ENCODE measurements at regions not wholly inside any gene's neighbourhood (a gene's known extent, or its start where the extent isn't known, plus 50 kb on each side); places are given as distances from the start of the nearest gene placed in this dataset.
A peak's percentile ranks its signal among the peaks of the same experiment; 100 is the strongest.

DNA sequence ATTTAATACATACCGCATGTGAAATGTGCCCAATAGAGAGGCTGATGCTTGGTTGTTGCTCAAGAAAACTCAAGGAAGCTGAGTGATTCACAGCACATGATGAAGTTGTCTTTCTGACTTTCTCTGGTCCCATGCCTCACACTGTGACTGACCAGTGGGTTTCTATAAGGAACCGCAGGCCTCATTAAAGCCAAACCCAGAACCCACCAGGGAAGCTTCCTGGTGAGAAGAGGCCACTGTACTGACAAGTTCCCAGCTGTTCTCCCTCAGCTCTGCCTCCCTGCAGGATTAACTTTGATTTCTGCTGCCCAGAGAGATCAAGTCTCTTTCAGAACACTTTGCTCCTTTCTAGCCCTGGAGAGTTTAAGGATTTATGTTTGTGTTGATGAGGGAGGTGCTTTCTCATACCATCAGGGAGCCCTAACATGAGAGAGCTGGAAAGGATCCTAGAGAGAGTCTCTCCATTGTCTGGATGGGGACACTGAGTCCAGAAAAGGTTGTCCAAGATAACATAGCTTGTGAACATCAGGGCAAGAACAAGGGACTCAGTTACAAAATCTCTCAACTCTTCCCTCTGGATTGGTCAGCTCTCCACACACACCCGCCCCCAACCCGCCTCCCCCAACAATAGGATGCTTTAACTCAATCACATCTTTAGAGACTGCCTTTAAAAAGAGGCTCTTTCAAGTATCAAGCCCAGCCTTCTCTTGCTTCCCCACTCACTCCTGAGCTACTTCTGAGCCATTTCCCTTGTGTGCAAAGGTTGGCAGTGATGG, 303.2 kb upstream of the TLE3 start:
- TF ChIP-seq NFIC (IDR thresholded peaks at IDR 0.05) (no peak), CEBPB (IDR thresholded peaks at IDR 0.05) (no peak), YY1 (IDR thresholded peaks at IDR 0.05; ENCODE audit: low read depth) (no peak), EGR1 (IDR thresholded peaks at IDR 0.05) (no peak), TAF1 (IDR thresholded peaks at IDR 0.05; ENCODE audit: low read depth) (no peak), FOXM1 (IDR thresholded peaks at IDR 0.05; ENCODE audit: borderline replicate concordance, low read depth) (no peak), EP300 (IDR thresholded peaks at IDR 0.05; ENCODE audit: borderline replicate concordance) (no peak), RAD21 (IDR thresholded peaks at IDR 0.05; ENCODE audit: low read depth) (no peak), CREB1 (IDR thresholded peaks at IDR 0.05; ENCODE audit: low read depth) (no peak), TCF12 (IDR thresholded peaks at IDR 0.05; ENCODE audit: low read depth) (no peak)
- TF ChIP-seq, protein P1, sequence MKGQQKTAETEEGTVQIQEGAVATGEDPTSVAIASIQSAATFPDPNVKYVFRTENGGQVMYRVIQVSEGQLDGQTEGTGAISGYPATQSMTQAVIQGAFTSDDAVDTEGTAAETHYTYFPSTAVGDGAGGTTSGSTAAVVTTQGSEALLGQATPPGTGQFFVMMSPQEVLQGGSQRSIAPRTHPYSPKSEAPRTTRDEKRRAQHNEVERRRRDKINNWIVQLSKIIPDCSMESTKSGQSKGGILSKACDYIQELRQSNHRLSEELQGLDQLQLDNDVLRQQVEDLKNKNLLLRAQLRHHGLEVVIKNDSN (IDR thresholded peaks at IDR 0.05), result no peak
- TF ChIP-seq, protein P2, sequence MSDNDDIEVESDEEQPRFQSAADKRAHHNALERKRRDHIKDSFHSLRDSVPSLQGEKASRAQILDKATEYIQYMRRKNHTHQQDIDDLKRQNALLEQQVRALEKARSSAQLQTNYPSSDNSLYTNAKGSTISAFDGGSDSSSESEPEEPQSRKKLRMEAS (IDR thresholded peaks at IDR 0.05), result no peak
- TF ChIP-seq, protein P3, sequence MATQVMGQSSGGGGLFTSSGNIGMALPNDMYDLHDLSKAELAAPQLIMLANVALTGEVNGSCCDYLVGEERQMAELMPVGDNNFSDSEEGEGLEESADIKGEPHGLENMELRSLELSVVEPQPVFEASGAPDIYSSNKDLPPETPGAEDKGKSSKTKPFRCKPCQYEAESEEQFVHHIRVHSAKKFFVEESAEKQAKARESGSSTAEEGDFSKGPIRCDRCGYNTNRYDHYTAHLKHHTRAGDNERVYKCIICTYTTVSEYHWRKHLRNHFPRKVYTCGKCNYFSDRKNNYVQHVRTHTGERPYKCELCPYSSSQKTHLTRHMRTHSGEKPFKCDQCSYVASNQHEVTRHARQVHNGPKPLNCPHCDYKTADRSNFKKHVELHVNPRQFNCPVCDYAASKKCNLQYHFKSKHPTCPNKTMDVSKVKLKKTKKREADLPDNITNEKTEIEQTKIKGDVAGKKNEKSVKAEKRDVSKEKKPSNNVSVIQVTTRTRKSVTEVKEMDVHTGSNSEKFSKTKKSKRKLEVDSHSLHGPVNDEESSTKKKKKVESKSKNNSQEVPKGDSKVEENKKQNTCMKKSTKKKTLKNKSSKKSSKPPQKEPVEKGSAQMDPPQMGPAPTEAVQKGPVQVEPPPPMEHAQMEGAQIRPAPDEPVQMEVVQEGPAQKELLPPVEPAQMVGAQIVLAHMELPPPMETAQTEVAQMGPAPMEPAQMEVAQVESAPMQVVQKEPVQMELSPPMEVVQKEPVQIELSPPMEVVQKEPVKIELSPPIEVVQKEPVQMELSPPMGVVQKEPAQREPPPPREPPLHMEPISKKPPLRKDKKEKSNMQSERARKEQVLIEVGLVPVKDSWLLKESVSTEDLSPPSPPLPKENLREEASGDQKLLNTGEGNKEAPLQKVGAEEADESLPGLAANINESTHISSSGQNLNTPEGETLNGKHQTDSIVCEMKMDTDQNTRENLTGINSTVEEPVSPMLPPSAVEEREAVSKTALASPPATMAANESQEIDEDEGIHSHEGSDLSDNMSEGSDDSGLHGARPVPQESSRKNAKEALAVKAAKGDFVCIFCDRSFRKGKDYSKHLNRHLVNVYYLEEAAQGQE (IDR thresholded peaks at IDR 0.05; ENCODE audit: low read depth), result no peak

DNA sequence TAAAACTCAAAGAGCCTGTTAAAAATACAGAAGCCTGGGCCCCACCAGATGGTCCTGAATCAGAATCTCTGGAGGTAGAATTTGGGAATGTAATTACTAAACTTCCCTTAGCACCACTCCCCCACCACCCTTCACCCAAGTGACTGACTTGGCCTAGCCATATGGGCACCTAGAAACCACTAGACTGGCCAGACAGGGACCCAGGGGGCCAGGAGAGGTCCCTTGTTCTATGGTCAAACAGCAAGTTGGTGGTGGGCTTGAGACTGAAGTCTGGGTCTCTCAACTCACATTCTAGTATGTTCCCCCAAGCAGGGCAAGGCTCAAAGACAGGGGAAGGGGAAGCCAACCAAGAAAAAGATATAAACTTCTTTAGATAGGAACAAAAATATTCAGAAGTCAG, 301.5 kb upstream of the TLE3 start:
- TF ChIP-seq, protein P1 (IDR thresholded peaks at IDR 0.05), result no peak
- no peak for TF ChIP-seq RAD21 (IDR thresholded peaks at IDR 0.05; ENCODE audit: low read depth)
- TF ChIP-seq NFIC (IDR thresholded peaks at IDR 0.05), result no peak
- TF ChIP-seq TCF12 (IDR thresholded peaks at IDR 0.05; ENCODE audit: low read depth), result no peak
- TF ChIP-seq, protein P3 (IDR thresholded peaks at IDR 0.05; ENCODE audit: low read depth), result no peak
- no peak for TF ChIP-seq YY1 (IDR thresholded peaks at IDR 0.05; ENCODE audit: low read depth)
- TF ChIP-seq EP300 (IDR thresholded peaks at IDR 0.05; ENCODE audit: borderline replicate concordance), result no peak
- no peak for TF ChIP-seq CEBPB (IDR thresholded peaks at IDR 0.05)
- no peak for TF ChIP-seq ZBTB7A (IDR thresholded peaks at IDR 0.05; ENCODE audit: low read depth)
- TF ChIP-seq CREB1 (IDR thresholded peaks at IDR 0.05; ENCODE audit: low read depth), result no peak
- no peak for TF ChIP-seq TEAD4 (IDR thresholded peaks at IDR 0.05)
- TF ChIP-seq EGR1 (IDR thresholded peaks at IDR 0.05), result no peak
- TF ChIP-seq, protein P2 (IDR thresholded peaks at IDR 0.05), result no peak
- TF ChIP-seq FOXM1 (IDR thresholded peaks at IDR 0.05; ENCODE audit: borderline replicate concordance, low read depth), result no peak
- TF ChIP-seq TAF1 (IDR thresholded peaks at IDR 0.05; ENCODE audit: low read depth), result no peak

DNA sequence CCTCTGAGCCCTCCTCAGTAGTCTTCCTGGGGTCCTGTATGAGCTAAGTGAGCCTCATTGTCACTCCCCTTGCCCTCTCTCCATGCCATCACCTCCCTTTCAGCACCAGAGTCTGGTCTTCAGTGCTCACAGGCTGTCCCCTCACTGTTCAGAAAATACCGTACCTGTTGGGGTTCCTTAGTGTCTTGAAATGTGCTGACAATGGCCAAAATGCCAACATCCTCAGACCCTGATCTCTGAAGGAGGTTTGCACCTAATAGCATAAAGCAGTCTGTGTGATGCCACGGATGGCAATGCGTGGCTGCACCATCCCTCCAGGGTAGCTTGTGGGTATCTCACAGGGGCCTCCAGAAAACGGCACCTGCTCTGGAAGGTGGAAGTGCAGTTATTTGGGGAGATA, 301.0 kb upstream of the TLE3 start:
- TF ChIP-seq ZBTB7A (IDR thresholded peaks at IDR 0.05; ENCODE audit: low read depth) (no peak), NFIC (IDR thresholded peaks at IDR 0.05) (no peak), EGR1 (IDR thresholded peaks at IDR 0.05) (no peak), TCF12 (IDR thresholded peaks at IDR 0.05; ENCODE audit: low read depth) (no peak), EP300 (IDR thresholded peaks at IDR 0.05; ENCODE audit: borderline replicate concordance) (0 out of 2 replicates have a peak, but pooled peaks have one; percentile 0), CREB1 (IDR thresholded peaks at IDR 0.05; ENCODE audit: low read depth) (no peak)
- TF ChIP-seq, protein P3 (IDR thresholded peaks at IDR 0.05; ENCODE audit: low read depth), result no peak
- TF ChIP-seq, protein P2 (IDR thresholded peaks at IDR 0.05), result no peak
- TF ChIP-seq, protein P1 (IDR thresholded peaks at IDR 0.05), result no peak

Measured in Ishikawa (cell line).